CD1c-positive myeloid dendritic cell (primary cell): ENCODE measurements at regions not wholly inside any gene's neighbourhood (a gene's known extent, or its start where the extent isn't known, plus 50 kb on each side); places are given as distances from the start of the nearest gene placed in this dataset.

Source experiments
- DNase-seq: peaks from one replicate; pipeline ENCODE4 v3.0.0-alpha.2; 2016; ENCODE audit errors: extremely low spot score

GRCh38 chr9:22285066-22285465 is 161.6 kb upstream of the DMRTA1 start:
- no peak for DNase-seq

GRCh38 chr9:22286661-22287060 is 160.0 kb upstream of the DMRTA1 start:
- DNase-seq, result no peak

GRCh38 chr9:22288661-22289060 is 158.0 kb upstream of the DMRTA1 start:
- DNase-seq, result no peak

- DNase-seq, result no peak
Measured at GRCh38 chr9:22307013-22307711, 139.5 kb upstream of the DMRTA1 start.

GRCh38 chr9:22308177-22308576 is 138.4 kb upstream of the DMRTA1 start:
- DNase-seq, result no peak

GRCh38 chr9:22316645-22317044 is 130.0 kb upstream of the DMRTA1 start:
- no peak for DNase-seq

GRCh38 chr9:22331533-22331932 is 115.1 kb upstream of the DMRTA1 start:
- DNase-seq, result no peak

- DNase-seq, result no peak
Measured at GRCh38 chr9:22332202-22332601, 114.4 kb upstream of the DMRTA1 start.

GRCh38 chr9:22337261-22337660 is 109.4 kb upstream of the DMRTA1 start:
- no peak for DNase-seq

GRCh38 chr9:22342491-22343217 is 104.0 kb upstream of the DMRTA1 start:
- no peak for DNase-seq

- DNase-seq, result no peak
Measured at GRCh38 chr9:22343218-22343611, 103.4 kb upstream of the DMRTA1 start.

- DNase-seq, result no peak
Measured at GRCh38 chr9:22354699-22355384, 91.8 kb upstream of the DMRTA1 start.

- DNase-seq, result no peak
Measured at GRCh38 chr9:22356985-22357384, 89.6 kb upstream of the DMRTA1 start.

- no peak for DNase-seq
Measured at GRCh38 chr9:22363421-22363887, 83.2 kb upstream of the DMRTA1 start.

- DNase-seq, result no peak
Measured at GRCh38 chr9:22373636-22374035, 73.0 kb upstream of the DMRTA1 start.

- no peak for DNase-seq
Measured at GRCh38 chr9:22374051-22374450, 72.6 kb upstream of the DMRTA1 start.

- no peak for DNase-seq
Measured at GRCh38 chr9:22379272-22379671, 67.4 kb upstream of the DMRTA1 start.

- DNase-seq, result no peak
Measured at GRCh38 chr9:22381170-22381569, 65.5 kb upstream of the DMRTA1 start.

- no peak for DNase-seq
Measured at GRCh38 chr9:22382331-22382730, 64.3 kb upstream of the DMRTA1 start.

- no peak for DNase-seq
Measured at GRCh38 chr9:22383718-22384117, 62.9 kb upstream of the DMRTA1 start.

GRCh38 chr9:22389271-22389670 is 57.4 kb upstream of the DMRTA1 start:
- DNase-seq, result no peak

GRCh38 chr9:22392523-22392922 is 54.1 kb upstream of the DMRTA1 start:
- no peak for DNase-seq

- no peak for DNase-seq
Measured at GRCh38 chr9:22395687-22396141, 50.9 kb upstream of the DMRTA1 start.
